SK-N-SH (cell line): ENCODE measurements at regions not wholly inside any gene's neighbourhood (a gene's known extent, or its start where the extent isn't known, plus 50 kb on each side); places are given as distances from the start of the nearest gene placed in this dataset.

Experiments used
- CTCF ChIA-PET: fragments of 300-600, 350-600 bp; formaldehyde crosslinking; extraction: SDS; loops from one replicate; lab custom pipeline; 2021; lab: Yijun Ruan, JAX
- POLR2A ChIA-PET: fragments of 350-600 bp; sonication (Branson Sonifier 250); formaldehyde crosslinking; extraction: SDS; loops from one replicate; lab custom pipeline; 2020; ENCODE audit warnings: antibody characterized with exemption, inconsistent platforms; lab: Yijun Ruan, JAX
- DNase-seq: peaks from one replicate; pipeline ENCODE4 v3.0.0; 2012
- H2AFZ ChIP-seq: fragments of 200-600 bp; sonication (generic); 2 replicates; pipeline ENCODE4 v1.8.1; 2016; ENCODE audit warnings: antibody characterized with exemption, mild to moderate bottlenecking, low read depth
- H3F3A ChIP-seq: fragments of 200-600 bp; sonication (generic); replicated peaks from 2 replicates; pipeline ENCODE3; 2016; ENCODE audit warnings: antibody characterized with exemption, mild to moderate bottlenecking; ENCODE audit not compliant: insufficient read depth
- H3K27ac ChIP-seq, 2 experiments: fragments of 200-500 bp in 1 of 2; fragments of 200-600 bp in 1 of 2; sonication (Bioruptor generic) in 1 of 2; sonication (generic), shearing (Covaris generic) in 1 of 2; 2 replicates each; pipeline versions ENCODE4 v1.5.1 to v1.6.1; 2014 to 2016; ENCODE audit warnings: low read depth in 2 of 2, inconsistent platforms in 1 of 2, low read length in 1 of 2, mild to moderate bottlenecking in 1 of 2, mixed read lengths in 1 of 2
- H3K27me3 ChIP-seq: fragments of 200-600 bp; sonication (generic), shearing (Covaris generic); 2 replicates; pipeline ENCODE4 v1.6.1; 2016; ENCODE audit warnings: mixed run types; ENCODE audit not compliant: insufficient read depth
- H3K36me3 ChIP-seq, 2 experiments: fragments of 200-500 bp in 1 of 2; fragments of 200-600 bp in 1 of 2; sonication (Bioruptor generic) in 1 of 2; sonication (generic) in 1 of 2; replicated peaks in 1 of 2; 2 replicates each; pipeline versions ENCODE3 to v1.5.1; 2014 to 2016; ENCODE audit warnings: low read length in 1 of 2, mild to moderate bottlenecking in 1 of 2; ENCODE audit not compliant: insufficient read depth in 2 of 2, control insufficient read depth in 1 of 2
- H3K4me1 ChIP-seq, 2 experiments: fragments of 200-500 bp in 1 of 2; fragments of 200-600 bp in 1 of 2; sonication (Bioruptor generic) in 1 of 2; sonication (generic), shearing (Covaris generic) in 1 of 2; 2 replicates each; pipeline versions ENCODE4 v1.5.1 to v1.6.1; 2014 to 2016; ENCODE audit warnings: low read depth in 1 of 2, low read length in 1 of 2, mixed run types in 1 of 2; ENCODE audit not compliant: insufficient read depth in 2 of 2, control insufficient read depth in 1 of 2
- H3K4me2 ChIP-seq: fragments of 200-600 bp; sonication (generic), shearing (Covaris generic); 2 replicates; pipeline ENCODE4 v1.6.1; 2017; ENCODE audit warnings: mixed run types
- H3K4me3 ChIP-seq, 2 experiments: fragments of 200-500 bp in 1 of 2; fragments of 200-600 bp in 1 of 2; sonication (Bioruptor generic) in 1 of 2; sonication (generic), shearing (Covaris generic) in 1 of 2; 2 replicates each; pipeline versions ENCODE4 v1.5.1 to v1.8.1; 2014 to 2016; ENCODE audit warnings: low read depth in 2 of 2, inconsistent platforms in 1 of 2, low read length in 1 of 2, mild to moderate bottlenecking in 1 of 2, mixed read lengths in 1 of 2, moderate library complexity in 1 of 2
- H3K79me2 ChIP-seq: fragments of 200-600 bp; sonication (generic); 2 replicates; pipeline ENCODE4 v1.8.1; 2017; ENCODE audit warnings: mild to moderate bottlenecking; ENCODE audit not compliant: insufficient read depth
- H3K9ac ChIP-seq: fragments of 200-600 bp; sonication (generic); 2 replicates; pipeline ENCODE4 v1.6.1; 2017; ENCODE audit warnings: mixed run types
- H3K9me2 ChIP-seq: fragments of 200-600 bp; sonication (generic); 2 replicates; pipeline ENCODE4 v1.6.1; 2017; ENCODE audit warnings: mixed run types
- H3K9me3 ChIP-seq: fragments of 200-600 bp; sonication (generic); 2 replicates; pipeline ENCODE4 v1.6.1; 2017; ENCODE audit warnings: mixed run types, mild to moderate bottlenecking, moderate library complexity
- H4K20me1 ChIP-seq: fragments of 200-600 bp; sonication (generic); 2 replicates; pipeline ENCODE4 v1.6.1; 2017; ENCODE audit warnings: mild to moderate bottlenecking, mixed run types; ENCODE audit not compliant: insufficient read depth
- CHD2 ChIP-seq: fragments of 150-350 bp; IDR thresholded peaks from 2 replicates; pipeline ENCODE4 v1.6.1; 2018; ENCODE audit warnings: low read length; ENCODE audit not compliant: partially characterized antibody
- EP300 ChIP-seq, 2 experiments: IDR thresholded peaks; 2 replicates each; pipeline versions ENCODE4 v1.4.0 to v1.6.1; 2012; ENCODE audit warnings: borderline replicate concordance in 1 of 2, low read depth in 1 of 2, low read length in 1 of 2
- EZH2phosphoT487 ChIP-seq: fragments of 200-600 bp; sonication (generic); IDR thresholded peaks from 2 replicates; pipeline ENCODE4 v1.6.1; 2017; ENCODE audit warnings: low read depth, mixed run types, mild to moderate bottlenecking, antibody characterized with exemption, moderate library complexity, borderline replicate concordance
- FOXJ3 ChIP-seq: sonication (generic); formaldehyde crosslinking; IDR thresholded peaks from 2 replicates; pipeline ENCODE4 v1.5.1; 2020; ENCODE audit warnings: mild to moderate bottlenecking, missing genetic modification reagents
- GABPA ChIP-seq: IDR thresholded peaks from 2 replicates; pipeline ENCODE4 v1.4.0; 2012; ENCODE audit warnings: low read depth, mild to moderate bottlenecking
- MXI1 ChIP-seq: IDR thresholded peaks from 2 replicates; pipeline ENCODE4 v1.6.1; 2012; ENCODE audit warnings: mild to moderate bottlenecking, low read depth, low read length, improper control_type of control experiment
- NFIC ChIP-seq: IDR thresholded peaks from 2 replicates; pipeline ENCODE4 v1.4.0; 2012; ENCODE audit warnings: borderline replicate concordance
- NRF1 ChIP-seq: IDR thresholded peaks from 2 replicates; pipeline ENCODE4 v1.6.1; 2012; ENCODE audit warnings: low read depth, mild to moderate bottlenecking, low read length
- RFX5 ChIP-seq: IDR thresholded peaks from 2 replicates; pipeline ENCODE4 v1.6.1; 2012; ENCODE audit warnings: mild to moderate bottlenecking, improper control_type of control experiment, low read length
- SMC3 ChIP-seq: IDR thresholded peaks from 2 replicates; pipeline ENCODE4 v1.6.1; 2012; ENCODE audit warnings: low read depth, low read length, improper control_type of control experiment
- TAF1 ChIP-seq: IDR thresholded peaks from 2 replicates; pipeline ENCODE4 v1.6.1; 2012; ENCODE audit warnings: low read depth, mild to moderate bottlenecking, low read length, moderate library complexity, borderline replicate concordance
- TCF12 ChIP-seq: IDR thresholded peaks from 2 replicates; pipeline ENCODE4 v1.4.0; 2012
- WGBS: methylation state at CpG from one replicate; pipeline ENCODE4 v1.1.6; 2017; ENCODE audit warnings: low lambda C conversion rate; 5-methylcytosine and 5-hydroxymethylcytosine counted together
- TF ChIP-seq, protein P1 (sequence below): fragments of 150-350 bp; IDR thresholded peaks from 2 replicates; pipeline ENCODE4 v1.6.1; 2016; ENCODE audit warnings: mild to moderate bottlenecking, low read depth, low read length
- TF ChIP-seq, protein P2 (sequence below): fragments of 200-600 bp; sonication (generic); IDR thresholded peaks from 2 replicates; pipeline ENCODE4 v1.6.1; 2017; ENCODE audit warnings: antibody characterized with exemption, mild to moderate bottlenecking, moderate library complexity
- TF ChIP-seq, protein P3 (sequence below): IDR thresholded peaks from 2 replicates; pipeline ENCODE4 v1.4.0; 2012; ENCODE audit warnings: low read depth, borderline replicate concordance

GRCh38 chr16:79891458-79891857 lies 290.9 kb upstream of the MAF start:
- Histone ChIP-seq H3K4me1 (no peaks in the 10 kb centered on the region), H4K20me1 (no peaks in the 10 kb centered on the region), H3K9ac (no peak overlapping the region), H3K27ac (no peak overlapping the region), H3K36me3 (no peaks in the 10 kb centered on the region), H3K9me2 (no peaks in the 10 kb centered on the region), H2AFZ (no peak overlapping the region), H3K4me2 (no peak overlapping the region), H3K27me3 (no peaks in the 10 kb centered on the region), H3F3A (no peaks in the 10 kb centered on the region), H3K4me3 (no peak overlapping the region), H3K9me3 (no peaks in the 10 kb centered on the region; the same call in 1 of the 2 replicates), H3K79me2 (no peaks in the 10 kb centered on the region)
- TF ChIP-seq EP300 (IDR thresholded peaks at IDR 0.05; ENCODE audit: borderline replicate concordance in 1 of 2, low read depth in 1 of 2, low read length in 1 of 2), result no peak
- TF ChIP-seq, protein P1, sequence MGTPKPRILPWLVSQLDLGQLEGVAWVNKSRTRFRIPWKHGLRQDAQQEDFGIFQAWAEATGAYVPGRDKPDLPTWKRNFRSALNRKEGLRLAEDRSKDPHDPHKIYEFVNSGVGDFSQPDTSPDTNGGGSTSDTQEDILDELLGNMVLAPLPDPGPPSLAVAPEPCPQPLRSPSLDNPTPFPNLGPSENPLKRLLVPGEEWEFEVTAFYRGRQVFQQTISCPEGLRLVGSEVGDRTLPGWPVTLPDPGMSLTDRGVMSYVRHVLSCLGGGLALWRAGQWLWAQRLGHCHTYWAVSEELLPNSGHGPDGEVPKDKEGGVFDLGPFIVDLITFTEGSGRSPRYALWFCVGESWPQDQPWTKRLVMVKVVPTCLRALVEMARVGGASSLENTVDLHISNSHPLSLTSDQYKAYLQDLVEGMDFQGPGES, result no peak
- TF ChIP-seq NFIC, result no peak
- TF ChIP-seq, protein P2, sequence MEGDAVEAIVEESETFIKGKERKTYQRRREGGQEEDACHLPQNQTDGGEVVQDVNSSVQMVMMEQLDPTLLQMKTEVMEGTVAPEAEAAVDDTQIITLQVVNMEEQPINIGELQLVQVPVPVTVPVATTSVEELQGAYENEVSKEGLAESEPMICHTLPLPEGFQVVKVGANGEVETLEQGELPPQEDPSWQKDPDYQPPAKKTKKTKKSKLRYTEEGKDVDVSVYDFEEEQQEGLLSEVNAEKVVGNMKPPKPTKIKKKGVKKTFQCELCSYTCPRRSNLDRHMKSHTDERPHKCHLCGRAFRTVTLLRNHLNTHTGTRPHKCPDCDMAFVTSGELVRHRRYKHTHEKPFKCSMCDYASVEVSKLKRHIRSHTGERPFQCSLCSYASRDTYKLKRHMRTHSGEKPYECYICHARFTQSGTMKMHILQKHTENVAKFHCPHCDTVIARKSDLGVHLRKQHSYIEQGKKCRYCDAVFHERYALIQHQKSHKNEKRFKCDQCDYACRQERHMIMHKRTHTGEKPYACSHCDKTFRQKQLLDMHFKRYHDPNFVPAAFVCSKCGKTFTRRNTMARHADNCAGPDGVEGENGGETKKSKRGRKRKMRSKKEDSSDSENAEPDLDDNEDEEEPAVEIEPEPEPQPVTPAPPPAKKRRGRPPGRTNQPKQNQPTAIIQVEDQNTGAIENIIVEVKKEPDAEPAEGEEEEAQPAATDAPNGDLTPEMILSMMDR, result no peak
- no peak for TF ChIP-seq EZH2phosphoT487
- no peak for TF ChIP-seq MXI1
- no peak for TF ChIP-seq CHD2
- TF ChIP-seq NRF1, result no peak
- no peak for DNase-seq
- WGBS, result 30% methylated on average over 6 of the region's 6 CpGs
- CTCF ChIA-PET, result no interaction called here
- POLR2A ChIA-PET, result no interaction called here

DNA sequence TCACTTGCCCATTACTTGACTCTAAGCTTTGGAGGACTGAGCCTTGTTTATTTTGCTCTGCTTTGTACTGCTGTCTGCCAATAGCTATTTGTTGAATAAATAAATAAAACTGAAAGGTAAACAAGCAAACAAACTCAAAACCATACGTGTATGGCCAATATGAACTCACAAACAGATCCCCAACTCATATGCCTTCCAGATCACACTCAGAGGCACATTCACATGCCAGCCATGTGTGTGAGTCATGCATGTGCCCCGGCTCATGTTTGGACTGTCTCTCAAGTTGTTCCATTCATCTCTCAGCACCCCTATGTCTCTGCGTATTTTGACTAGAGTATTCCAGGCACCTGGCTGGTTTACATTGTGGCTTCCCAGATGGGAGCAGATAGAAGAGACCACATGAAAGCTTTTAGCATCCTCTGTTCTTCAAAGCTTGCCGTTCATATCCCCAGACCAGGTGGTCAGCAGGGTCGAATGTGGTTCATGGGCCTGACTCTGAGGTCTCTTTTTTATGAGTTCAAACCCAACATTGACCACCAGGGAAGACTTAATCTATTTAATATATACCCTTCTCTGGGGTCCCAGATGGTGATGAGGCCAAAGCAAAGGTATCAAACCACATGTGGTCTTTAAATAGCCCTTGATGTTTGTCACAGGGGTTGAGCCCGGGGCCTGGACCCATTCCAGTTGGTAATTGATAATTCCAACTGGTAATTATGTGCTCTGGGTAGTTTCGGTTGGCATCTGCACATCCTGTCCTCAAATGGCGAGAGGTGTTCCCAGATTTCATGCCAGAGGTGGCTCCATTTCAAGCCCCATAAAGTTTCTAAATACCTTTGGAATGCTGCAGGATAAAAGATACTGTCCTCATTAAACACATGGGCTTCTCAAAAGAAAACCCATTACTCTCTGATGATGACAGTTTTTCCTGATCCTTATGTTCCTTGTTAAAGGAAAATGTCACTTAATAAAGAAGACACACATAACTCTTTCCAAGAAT lies 287.3 kb upstream of the MAF start:
- Histone ChIP-seq H3K79me2 (no peaks in the 10 kb centered on the region), H3K9ac (no peak overlapping the region), H3K36me3 (no peaks in the 10 kb centered on the region), H3K9me3 (no peaks in the 10 kb centered on the region; the same call in 1 of the 2 replicates), H3F3A (no peaks in the 10 kb centered on the region)
- CTCF ChIA-PET, result no interaction called here
- POLR2A ChIA-PET, result no interaction called here
- TF ChIP-seq EZH2phosphoT487 (no peak), GABPA (no peak), SMC3 (no peak), TAF1 (no peak), TCF12 (no peak), RFX5 (no peak), FOXJ3 (no peak)
- TF ChIP-seq, protein P3, sequence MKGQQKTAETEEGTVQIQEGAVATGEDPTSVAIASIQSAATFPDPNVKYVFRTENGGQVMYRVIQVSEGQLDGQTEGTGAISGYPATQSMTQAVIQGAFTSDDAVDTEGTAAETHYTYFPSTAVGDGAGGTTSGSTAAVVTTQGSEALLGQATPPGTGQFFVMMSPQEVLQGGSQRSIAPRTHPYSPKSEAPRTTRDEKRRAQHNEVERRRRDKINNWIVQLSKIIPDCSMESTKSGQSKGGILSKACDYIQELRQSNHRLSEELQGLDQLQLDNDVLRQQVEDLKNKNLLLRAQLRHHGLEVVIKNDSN, result no peak
- TF ChIP-seq, all 33 proteins: peak for 0
- no peaks in the 10 kb centered on the region for H3K9me2 ChIP-seq
- no peaks in the 10 kb centered on the region for H4K20me1 ChIP-seq
- H3K4me2 ChIP-seq, result no peak overlapping the region
- no peaks in the 10 kb centered on the region for H3K27me3 ChIP-seq
- no peaks in the 10 kb centered on the region for H3K4me1 ChIP-seq
- H3K27ac ChIP-seq, result no peak overlapping the region
- no peak overlapping the region for H3K4me3 ChIP-seq
- no peak for DNase-seq
- WGBS, result 30% methylated on average over 8 of the region's 8 CpGs
- no peak overlapping the region for H2AFZ ChIP-seq
